ENCODE measurements at regions not wholly inside any gene's neighbourhood (a gene's known extent, or its start where the extent isn't known, plus 50 kb on each side); places are given as distances from the start of the nearest gene placed in this dataset.

GRCh38 chr4:184529283-184529682 lies 54.9 kb upstream of the IRF2 start:
- TF ChIP-seq REST (IDR thresholded peaks at IDR 0.05; ENCODE audit: borderline replicate concordance in 1 of 2, low read depth in 1 of 2, low read length in 2 of 2) (no peak), ZNF362 (CRISPR knock-in tag; IDR thresholded peaks at IDR 0.05; ENCODE audit: borderline replicate concordance) (no peak), HNRNPK (IDR thresholded peaks at IDR 0.05; ENCODE audit: low read depth, low read length, poor library complexity, severe bottlenecking) (no peak), ZNF224 (CRISPR knock-in tag; IDR thresholded peaks at IDR 0.05) (no peak), CTCF (CRISPR knock-in tag; IDR thresholded peaks at IDR 0.05) (no peak), ZNF121 (CRISPR knock-in tag; IDR thresholded peaks at IDR 0.05) (no peak), ZNF234 (CRISPR knock-in tag; conservative IDR thresholded peaks at IDR 0.05) (no peak), NR2F2 (IDR thresholded peaks at IDR 0.05; ENCODE audit: borderline replicate concordance, low read depth) (no peak), ZNF564 (CRISPR knock-in tag; IDR thresholded peaks at IDR 0.05) (no peak), ZNF280D (CRISPR knock-in tag; IDR thresholded peaks at IDR 0.05) (no peak)

Data from HepG2 (cell line).